K562 (cell line): ENCODE measurements at regions not wholly inside any gene's neighbourhood (a gene's known extent, or its start where the extent isn't known, plus 50 kb on each side); places are given as distances from the start of the nearest gene placed in this dataset.

Experiments
- ATAC-seq: fragments of 200-7000 bp; cut with Tn5 transposase; 3 replicates; pipeline ENCODE4 v1.9.1; 2020; ENCODE audit warnings: moderate library complexity
- BruUV-seq: library from RNA; stranded (reverse); fragments of 400-500 nt; replicated peaks from 2 replicates; lab custom pipeline; 2021; lab: Mats Ljungman, UMichigan
- CTCF ChIA-PET: fragments of 300-600 bp; formaldehyde crosslinking; extraction: SDS; loops from one replicate; lab custom pipeline; 2021; ENCODE audit warnings: low intra/inter-chr PET ratio; lab: Yijun Ruan, JAX
- POLR2A ChIA-PET: fragments of 300-600, 350-650 bp; sonication (Branson Sonifier 250); formaldehyde crosslinking; extraction: SDS; loops from one replicate; lab custom pipeline; 2021; ENCODE audit warnings: antibody characterized with exemption, inconsistent platforms; lab: Yijun Ruan, JAX
- DNase-seq, 4 experiments: peaks; one replicate each; pipeline versions ENCODE4 v3.0.0 to v3.0.0-alpha.2; 2011 to 2018; ENCODE audit warnings: low spot score in 3 of 4, mixed read lengths in 3 of 4; ENCODE audit errors: extremely low read depth in 1 of 4
- FAIRE-seq: peaks from 2 replicates; lab custom pipeline; 2011; peaks lifted over from hg19 to GRCh38; lab: Jason Lieb, UNC
- H2AFZ ChIP-seq: 2 replicates; pipeline ENCODE4 v1.6.0; 2011; ENCODE audit warnings: low read depth, low read length, control low read depth, inconsistent platforms
- H3K27ac ChIP-seq: fragments of 200-600 bp; 3 replicates; pipeline ENCODE4 v1.8.0; 2011; ENCODE audit warnings: low read depth, mild to moderate bottlenecking, control low read depth, inconsistent platforms, low read length, moderate library complexity, mixed read lengths; ENCODE audit errors: extremely low read depth
- H3K27me3 ChIP-seq, 2 experiments: fragments of 300-600 bp in 1 of 2; 2 replicates in 1 of 2; 3 replicates in 1 of 2; pipeline versions ENCODE4 v1.6.0 to v1.8.0; 2011; ENCODE audit warnings: inconsistent platforms in 2 of 2, low read length in 2 of 2, mild to moderate bottlenecking in 1 of 2, mixed read lengths in 1 of 2, moderate library complexity in 1 of 2; ENCODE audit not compliant: control insufficient read depth in 2 of 2, insufficient read depth in 2 of 2
- H3K36me3 ChIP-seq: fragments of 300-600 bp; 3 replicates; pipeline ENCODE4 v1.8.0; 2011; ENCODE audit warnings: mild to moderate bottlenecking, low read length, inconsistent platforms; ENCODE audit not compliant: control insufficient read depth, insufficient read depth
- H3K4me1 ChIP-seq, 2 experiments: fragments of 200-600 bp in 1 of 2; replicated peaks in 1 of 2; 2 replicates in 1 of 2; 3 replicates in 1 of 2; pipeline versions ENCODE4 v1.5.1 to v1.8.0; 2011; ENCODE audit warnings: inconsistent platforms in 2 of 2, low read length in 2 of 2, mild to moderate bottlenecking in 1 of 2, mixed read lengths in 1 of 2, moderate library complexity in 1 of 2; ENCODE audit not compliant: control insufficient read depth in 2 of 2, insufficient read depth in 2 of 2
- H3K4me2 ChIP-seq: 2 replicates; pipeline ENCODE4 v1.6.1; 2011; ENCODE audit warnings: low read length, control low read depth, inconsistent platforms, mixed read lengths; ENCODE audit not compliant: insufficient read depth
- H3K4me3 ChIP-seq: fragments of 200-600 bp; sonication (generic), shearing (Covaris generic); 2 replicates; pipeline ENCODE4 v1.5.1; 2016; ENCODE audit warnings: control low read depth, inconsistent platforms
- H3K79me2 ChIP-seq: fragments of 200-600 bp; 3 replicates; pipeline ENCODE4 v1.8.0; 2011; ENCODE audit warnings: low read length, inconsistent platforms; ENCODE audit not compliant: control insufficient read depth, insufficient read depth
- H3K9ac ChIP-seq, 2 experiments: 2 replicates each; pipeline versions ENCODE4 v1.6.0 to v1.6.1; 2011; ENCODE audit warnings: low read depth in 2 of 2, low read length in 2 of 2, control low read depth in 1 of 2, inconsistent platforms in 1 of 2, mild to moderate bottlenecking in 1 of 2, mixed read lengths in 1 of 2; ENCODE audit not compliant: insufficient read depth in 1 of 2
- H3K9me1 ChIP-seq: one replicate; pipeline ENCODE4 v1.6.0; 2011; ENCODE audit warnings: inconsistent platforms, mild to moderate bottlenecking, low read length, moderate library complexity; ENCODE audit not compliant: control insufficient read depth, insufficient read depth
- H3K9me3 ChIP-seq: replicated peaks from 2 replicates; pipeline ENCODE4 v1.5.1; 2011; ENCODE audit warnings: low read depth, low read length, inconsistent platforms; ENCODE audit not compliant: control insufficient read depth, insufficient read depth
- H4K20me1 ChIP-seq: replicated peaks from 2 replicates; pipeline ENCODE4 v1.6.1; 2011; ENCODE audit warnings: low read length, inconsistent platforms, mixed read lengths; ENCODE audit not compliant: control insufficient read depth, insufficient read depth
- BACH1 ChIP-seq: fragments of 200-800 bp; sonication (Bioruptor generic); IDR thresholded peaks from 2 replicates; pipeline ENCODE4 v1.6.1; 2016; ENCODE audit warnings: missing genetic modification characterization, missing compliant biosample characterization
- CREB1 ChIP-seq, 2 experiments: sonication (generic) in 1 of 2; formaldehyde crosslinking in 1 of 2; IDR thresholded peaks; 2 replicates each; pipeline versions ENCODE4 v1.6.1 to v1.8.0; 2012 to 2022; ENCODE audit warnings: inconsistent platforms in 1 of 2, mild to moderate bottlenecking in 1 of 2, missing genetic modification reagents in 1 of 2, moderate library complexity in 1 of 2
- EWSR1 ChIP-seq: fragments of 450-650 bp; IDR thresholded peaks from 2 replicates; pipeline ENCODE4 v1.6.1; 2018; ENCODE audit warnings: borderline replicate concordance, mild to moderate bottlenecking, low read depth, moderate library complexity; ENCODE audit not compliant: partially characterized antibody
- FOS ChIP-seq: IDR thresholded peaks from 3 replicates; pipeline ENCODE4 v1.6.1; 2011; ENCODE audit not compliant: insufficient read length; ENCODE audit errors: extremely low read depth
- GATA2 ChIP-seq: sonication (generic); formaldehyde crosslinking; IDR thresholded peaks from 2 replicates; pipeline ENCODE4 v1.4.0; 2020; ENCODE audit warnings: mild to moderate bottlenecking, missing genetic modification reagents
- HDAC2 ChIP-seq: fragments of 450-650 bp; IDR thresholded peaks from 2 replicates; pipeline ENCODE4 v1.6.1; 2016; ENCODE audit warnings: mild to moderate bottlenecking
- HNRNPL ChIP-seq: fragments of 200-400 bp; formaldehyde crosslinking; IDR thresholded peaks from 2 replicates; pipeline ENCODE4 v1.6.1; 2017; ENCODE audit warnings: low read depth, mild to moderate bottlenecking, low read length
- MXI1 ChIP-seq: IDR thresholded peaks from 2 replicates; pipeline ENCODE4 v1.6.1; 2011; ENCODE audit warnings: low read depth, mild to moderate bottlenecking, improper control_type of control experiment, low read length
- PML ChIP-seq: IDR thresholded peaks from 2 replicates; pipeline ENCODE4 v1.6.1; 2012; ENCODE audit warnings: low read length, inconsistent platforms
- WGBS: fragments of 100-300 bp; shearing (Covaris generic); methylation state at CpG from one replicate; pipeline ENCODE4 v1.1.6; 2016; ENCODE audit warnings: low coverage, mixed read lengths; ENCODE audit not compliant: insufficient coverage; ENCODE audit errors: missing lambda C conversion rate; 5-methylcytosine and 5-hydroxymethylcytosine counted together
- in situ Hi-C: fragments of 300-500 bp; cut with MboI; formaldehyde crosslinking; loops from 4 replicates; pipeline ENCODE4 v1.15.0; 2018; ENCODE audit warnings: inconsistent platforms, mixed read lengths
- intact Hi-C: fragments of 100-400 bp; cut with micrococcal nuclease; formaldehyde crosslinking; loops from 2 replicates; pipeline ENCODE4 v1.14.2; 2022
- TF ChIP-seq, protein P1 (sequence below): sonication (generic); formaldehyde crosslinking; IDR thresholded peaks from 2 replicates; pipeline ENCODE4 v1.8.1; 2023; ENCODE audit warnings: missing genetic modification reagents, mild to moderate bottlenecking, borderline replicate concordance

DNA sequence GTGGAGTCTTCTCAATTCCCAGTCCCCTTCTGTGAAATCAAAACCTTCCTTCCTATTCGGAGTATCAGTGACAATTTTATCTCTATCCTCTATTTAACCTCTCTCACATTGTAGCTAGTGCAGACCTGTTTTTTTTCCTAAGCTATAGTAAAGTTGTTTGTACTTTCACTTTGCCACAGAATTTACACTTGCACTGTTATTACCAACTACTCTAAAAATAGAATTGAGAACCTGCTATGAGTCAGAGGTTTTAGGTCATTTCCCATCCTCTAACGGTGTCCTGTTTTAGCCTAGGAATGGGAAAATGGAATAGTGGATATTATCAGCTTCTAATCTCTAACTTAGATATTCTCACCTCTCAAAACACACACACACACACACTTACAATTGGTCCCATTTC, 862.7 kb downstream of the NCAM2 start:
- Histone ChIP-seq H3K4me3 (no peak overlapping the region), H4K20me1 (no peaks in the 10 kb centered on the region), H3K79me2 (no peaks in the 10 kb centered on the region), H3K9me3 (no peaks in the 10 kb centered on the region), H3K36me3 (no peaks in the 10 kb centered on the region), H3K27ac (no peak overlapping the region), H3K9ac (no peak overlapping the region), H3K27me3 (no peaks in the 10 kb centered on the region), H3K4me1 (no peaks in the 10 kb centered on the region), H3K9me1 (no peaks in the 10 kb centered on the region), H3K4me2 (no peak overlapping the region), H2AFZ (no peak overlapping the region)
- ATAC-seq (no peak), DNase-seq (no peak), FAIRE-seq (no peak)
- in situ Hi-C loops: no loop called here
- intact Hi-C loops: no loop called here
- BruUV-seq: no TSS peak
- 5% methylated on average over 2 of the region's 2 CpGs for WGBS
- CTCF ChIA-PET: no interaction called here
- TF ChIP-seq EWSR1: no peak
- TF ChIP-seq FOS: no peak
- no peak for TF ChIP-seq MXI1
- TF ChIP-seq PML: no peak
- TF ChIP-seq HDAC2: no peak
- TF ChIP-seq GATA2: no peak
- POLR2A ChIA-PET: no interaction called here

- DNase-seq (no peak), FAIRE-seq (no peak), ATAC-seq (no peak)
- in situ Hi-C loops (no loop called here), intact Hi-C loops (no loop called here)
- Histone ChIP-seq H3K4me2 (no peak overlapping the region), H3K9ac (no peak overlapping the region), H4K20me1 (no peaks in the 10 kb centered on the region), H3K36me3 (no peaks in the 10 kb centered on the region), H3K79me2 (no peaks in the 10 kb centered on the region), H3K4me3 (no peak overlapping the region), H3K4me1 (no peaks in the 10 kb centered on the region), H2AFZ (no peak overlapping the region), H3K9me1 (no peaks in the 10 kb centered on the region), H3K27ac (no peak overlapping the region), H3K27me3 (no peaks in the 10 kb centered on the region), H3K9me3 (no peaks in the 10 kb centered on the region)
- TF ChIP-seq HNRNPL: no peak
- TF ChIP-seq BACH1 (tag): no peak
- TF ChIP-seq CREB1 (IDR thresholded peaks at IDR 0.05): no peak
- TF ChIP-seq CREB1 (CRISPR knock-in tag; IDR thresholded peaks at IDR 0.05): no peak
- TF ChIP-seq, protein P1, sequence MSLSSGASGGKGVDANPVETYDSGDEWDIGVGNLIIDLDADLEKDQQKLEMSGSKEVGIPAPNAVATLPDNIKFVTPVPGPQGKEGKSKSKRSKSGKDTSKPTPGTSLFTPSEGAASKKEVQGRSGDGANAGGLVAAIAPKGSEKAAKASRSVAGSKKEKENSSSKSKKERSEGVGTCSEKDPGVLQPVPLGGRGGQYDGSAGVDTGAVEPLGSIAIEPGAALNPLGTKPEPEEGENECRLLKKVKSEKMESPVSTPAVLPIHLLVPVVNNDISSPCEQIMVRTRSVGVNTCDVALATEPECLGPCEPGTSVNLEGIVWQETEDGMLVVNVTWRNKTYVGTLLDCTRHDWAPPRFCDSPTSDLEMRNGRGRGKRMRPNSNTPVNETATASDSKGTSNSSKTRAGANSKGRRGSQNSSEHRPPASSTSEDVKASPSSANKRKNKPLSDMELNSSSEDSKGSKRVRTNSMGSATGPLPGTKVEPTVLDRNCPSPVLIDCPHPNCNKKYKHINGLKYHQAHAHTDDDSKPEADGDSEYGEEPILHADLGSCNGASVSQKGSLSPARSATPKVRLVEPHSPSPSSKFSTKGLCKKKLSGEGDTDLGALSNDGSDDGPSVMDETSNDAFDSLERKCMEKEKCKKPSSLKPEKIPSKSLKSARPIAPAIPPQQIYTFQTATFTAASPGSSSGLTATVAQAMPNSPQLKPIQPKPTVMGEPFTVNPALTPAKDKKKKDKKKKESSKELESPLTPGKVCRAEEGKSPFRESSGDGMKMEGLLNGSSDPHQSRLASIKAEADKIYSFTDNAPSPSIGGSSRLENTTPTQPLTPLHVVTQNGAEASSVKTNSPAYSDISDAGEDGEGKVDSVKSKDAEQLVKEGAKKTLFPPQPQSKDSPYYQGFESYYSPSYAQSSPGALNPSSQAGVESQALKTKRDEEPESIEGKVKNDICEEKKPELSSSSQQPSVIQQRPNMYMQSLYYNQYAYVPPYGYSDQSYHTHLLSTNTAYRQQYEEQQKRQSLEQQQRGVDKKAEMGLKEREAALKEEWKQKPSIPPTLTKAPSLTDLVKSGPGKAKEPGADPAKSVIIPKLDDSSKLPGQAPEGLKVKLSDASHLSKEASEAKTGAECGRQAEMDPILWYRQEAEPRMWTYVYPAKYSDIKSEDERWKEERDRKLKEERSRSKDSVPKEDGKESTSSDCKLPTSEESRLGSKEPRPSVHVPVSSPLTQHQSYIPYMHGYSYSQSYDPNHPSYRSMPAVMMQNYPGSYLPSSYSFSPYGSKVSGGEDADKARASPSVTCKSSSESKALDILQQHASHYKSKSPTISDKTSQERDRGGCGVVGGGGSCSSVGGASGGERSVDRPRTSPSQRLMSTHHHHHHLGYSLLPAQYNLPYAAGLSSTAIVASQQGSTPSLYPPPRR (CRISPR knock-in tag): no peak
- BruUV-seq: no TSS peak
- ChIA-PET POLR2A (no interaction called here), CTCF (no interaction called here)
- WGBS: 10% methylated on average over 4 of the region's 4 CpGs
Measured at GRCh38 chr21:21864321-21864840, 866.2 kb downstream of the NCAM2 start.
